GM12875 (cell line): ENCODE measurements at regions not wholly inside any gene's neighbourhood (a gene's known extent, or its start where the extent isn't known, plus 50 kb on each side); places are given as distances from the start of the nearest gene placed in this dataset.

Experiments used
- H3K4me3 ChIP-seq: one replicate; pipeline ENCODE4 v1.5.1; 2011; ENCODE audit warnings: low read depth, low read length, control low read depth
- CTCF ChIP-seq: IDR thresholded peaks from 2 replicates; pipeline ENCODE4 v1.5.1; 2011; ENCODE audit warnings: low read depth, mild to moderate bottlenecking, control low read depth, inconsistent platforms, low read length, moderate library complexity, borderline replicate concordance; ENCODE audit not compliant: insufficient read depth

GRCh38 chr6:140779341-140779740 lies 1353.4 kb upstream of the GJE1 start:
- TF ChIP-seq CTCF, result no peak
- no peak overlapping the region for H3K4me3 ChIP-seq

DNA sequence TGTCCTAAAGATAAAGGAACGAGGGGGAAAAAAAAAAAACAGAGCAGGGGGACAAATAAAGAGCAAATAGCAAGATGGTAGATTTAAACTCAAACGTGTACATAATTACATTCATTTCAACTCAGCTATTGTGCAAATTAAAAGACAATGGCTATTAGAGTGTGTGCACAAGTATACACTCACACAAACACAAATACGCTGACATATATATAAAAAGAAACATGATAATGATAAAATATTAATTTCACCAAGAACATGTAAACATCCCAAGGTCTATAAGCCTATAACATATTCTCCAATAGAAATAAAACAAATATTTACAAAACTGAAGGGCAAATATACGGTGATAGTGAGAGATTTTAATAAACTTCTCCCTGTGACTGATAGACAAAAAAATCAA lies 1354.9 kb upstream of the GJE1 start:
- no peak for TF ChIP-seq CTCF
- H3K4me3 ChIP-seq, result no peak overlapping the region

GRCh38 chr6:140775061-140775460 lies 1357.7 kb upstream of the GJE1 start:
- no peak overlapping the region for H3K4me3 ChIP-seq
- TF ChIP-seq CTCF, result no peak

- H3K4me3 ChIP-seq, result no peak overlapping the region
- no peak for TF ChIP-seq CTCF
Observed at GRCh38 chr6:140774080-140774505, 1358.6 kb upstream of the GJE1 start.

GRCh38 chr6:140773276-140773675 lies 1359.4 kb upstream of the GJE1 start:
- no peak for TF ChIP-seq CTCF
- H3K4me3 ChIP-seq, result no peak overlapping the region

DNA sequence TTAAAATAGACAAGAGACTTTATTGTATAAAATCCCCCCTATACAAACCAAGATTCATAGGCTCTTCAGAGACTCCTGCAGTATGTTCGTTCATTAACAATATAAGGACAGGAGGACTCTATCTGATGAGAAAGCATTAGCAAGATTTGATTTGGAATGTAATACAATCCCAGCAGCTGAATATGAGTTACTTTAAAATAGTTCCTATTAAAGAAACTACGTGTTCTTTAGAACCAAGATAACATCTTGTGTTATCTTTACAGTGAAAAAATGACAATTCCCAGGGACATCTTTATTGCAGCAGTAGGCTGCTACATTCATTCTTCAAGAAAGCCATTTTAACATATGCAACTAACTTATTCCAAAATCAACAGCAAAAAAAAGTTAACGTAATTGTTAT lies 1360.1 kb upstream of the GJE1 start:
- TF ChIP-seq CTCF, result no peak

GRCh38 chr6:140768133-140768532 lies 1364.6 kb upstream of the GJE1 start:
- TF ChIP-seq CTCF, result no peak
- H3K4me3 ChIP-seq, result no peak overlapping the region

More for the DNA sequence above, 1360.1 kb upstream of the GJE1 start:
- no peak overlapping the region for H3K4me3 ChIP-seq
